GM12874 (cell line): ENCODE measurements at regions not wholly inside any gene's neighbourhood (a gene's known extent, or its start where the extent isn't known, plus 50 kb on each side); places are given as distances from the start of the nearest gene placed in this dataset.
A peak's percentile ranks its signal among the peaks of the same experiment; 100 is the strongest.

Experiments
- CTCF ChIP-seq: IDR thresholded peaks from 2 replicates; pipeline ENCODE4 v1.5.1; 2011; ENCODE audit warnings: low read depth, mild to moderate bottlenecking, control low read depth, low read length, moderate library complexity; ENCODE audit not compliant: insufficient read depth

GRCh38 chr14:61110316-61111082 lies 129.5 kb downstream of the SLC38A6 start:
- TF ChIP-seq CTCF: no peak

GRCh38 chr14:61109288-61109687 lies 128.2 kb downstream of the SLC38A6 start:
- TF ChIP-seq CTCF: no peak

DNA sequence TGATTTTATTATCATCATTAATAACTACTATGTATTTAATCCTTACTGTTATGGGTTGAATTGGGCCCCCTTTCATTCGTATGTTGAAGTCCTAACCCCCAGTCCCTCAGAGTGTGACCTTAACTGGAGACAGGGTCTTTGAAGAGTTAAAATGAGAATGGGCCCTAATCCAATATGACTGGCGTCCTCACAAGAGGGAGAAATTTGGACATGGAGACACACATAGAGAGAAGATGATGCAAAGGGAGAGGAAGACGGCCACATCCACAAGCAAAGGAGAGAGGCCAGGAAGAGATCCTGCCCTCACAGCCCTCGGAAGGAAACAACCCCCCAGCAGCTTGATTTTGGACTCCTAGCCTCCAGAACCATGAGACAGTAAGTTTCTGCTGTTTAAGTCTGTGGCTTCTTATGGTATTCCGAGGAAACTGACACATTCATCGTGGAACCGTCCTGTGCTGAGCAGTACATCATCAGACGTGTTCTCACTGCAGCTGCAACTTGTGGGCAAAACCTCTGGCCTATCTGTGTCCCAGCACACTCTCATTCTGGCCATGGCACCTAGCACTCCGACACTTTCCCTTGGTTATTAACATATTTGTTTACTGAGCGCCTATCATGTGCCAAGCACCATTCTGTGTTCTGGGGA lies 127.6 kb downstream of the SLC38A6 start:
- no peak for TF ChIP-seq CTCF

GRCh38 chr14:61107869-61108493 lies 126.9 kb downstream of the SLC38A6 start:
- no peak for TF ChIP-seq CTCF

DNA sequence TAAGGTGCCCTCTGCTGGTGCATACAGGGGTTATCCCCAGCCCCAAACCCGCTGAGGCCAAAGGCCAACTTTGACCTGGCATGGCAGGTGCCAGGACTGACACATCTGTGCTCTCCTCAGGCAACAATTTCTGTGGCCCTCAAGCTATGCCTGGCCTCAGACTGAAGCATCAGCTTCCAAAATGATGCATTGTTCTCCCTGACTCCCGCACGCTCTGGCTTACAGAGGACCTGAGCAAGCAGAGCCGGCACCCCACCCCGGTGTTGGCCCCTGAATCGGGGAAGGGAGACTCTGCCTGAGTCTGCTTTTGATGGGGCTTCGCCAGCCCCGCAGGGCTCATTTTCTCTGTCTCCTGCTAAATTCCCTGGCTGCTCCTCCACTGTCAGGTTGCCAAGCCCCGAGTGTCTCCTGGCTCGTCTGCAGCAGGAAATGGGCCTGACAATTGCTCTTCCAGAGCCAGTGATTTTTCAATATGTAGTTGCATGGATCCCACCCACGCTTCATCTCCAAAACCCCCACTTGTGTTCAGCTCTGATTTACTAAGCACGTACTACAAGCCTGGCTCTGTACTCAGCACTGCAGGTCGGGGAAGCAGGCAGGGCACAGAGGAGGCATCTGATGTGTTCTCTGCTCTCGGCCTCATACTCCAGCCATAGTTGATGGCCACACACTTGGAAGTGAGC lies 126.1 kb downstream of the SLC38A6 start:
- TF ChIP-seq CTCF: peak; percentile 47; the same call in 1 of the 2 replicates

DNA sequence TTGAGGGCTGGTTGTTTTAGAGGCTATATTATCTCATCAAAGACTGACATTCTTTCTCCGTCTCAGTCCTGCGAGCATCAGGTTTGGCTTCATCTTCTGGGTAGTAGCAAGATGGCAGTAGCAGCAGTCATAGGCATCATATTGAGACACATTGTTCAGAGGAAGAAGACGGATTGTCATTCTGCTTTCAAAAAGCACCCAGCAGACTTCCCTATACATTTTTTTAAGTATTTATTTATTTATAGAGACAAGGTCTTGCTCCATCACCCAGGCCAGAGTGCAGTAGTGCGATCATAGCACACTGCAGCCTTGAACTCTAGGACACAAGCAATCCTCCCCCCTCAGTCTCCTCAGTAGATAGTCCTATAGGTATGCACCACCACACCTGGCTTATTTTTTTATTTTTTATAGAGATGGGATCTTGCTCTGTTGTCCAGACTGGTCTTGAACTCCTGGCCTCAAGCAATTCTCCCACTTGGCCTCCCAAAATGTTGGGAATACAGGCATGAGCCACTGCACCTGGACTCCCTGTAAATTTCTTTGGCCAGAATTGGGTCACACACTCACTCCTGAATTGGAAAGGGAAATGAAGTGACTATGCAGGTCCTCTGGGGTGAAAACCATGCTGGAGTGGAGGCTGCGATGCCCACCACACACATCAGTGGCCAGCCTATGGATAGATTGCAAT lies 125.4 kb downstream of the SLC38A6 start:
- no peak; the same call in 1 of the 2 replicates for TF ChIP-seq CTCF
